Motor neuron (in vitro differentiated cells): ENCODE measurements at regions not wholly inside any gene's neighbourhood (a gene's known extent, or its start where the extent isn't known, plus 50 kb on each side); places are given as distances from the start of the nearest gene placed in this dataset.

Source experiments
- ATAC-seq, 8 experiments: fragments of 200-7000 bp; cut with Tn5 transposase; replicated peaks in 6 of 8; 2 replicates each; pipeline ENCODE4 v1.8.0; 2021; ENCODE audit warnings: mild to moderate bottlenecking in 8 of 8, moderate library complexity in 8 of 8
- H3K27ac ChIP-seq, 2 donors: fragments of 250-450 bp; sonication (Bioruptor Pico); 2 replicates each; pipeline ENCODE4 v1.9.0; 2021; ENCODE audit warnings: antibody characterized with exemption in 2 of 2, mild to moderate bottlenecking in 2 of 2, moderate library complexity in 1 of 2
- H3K4me1 ChIP-seq, 2 donors: fragments of 250-450 bp; sonication (Bioruptor Pico); replicated peaks in 1 of 2; 2 replicates each; pipeline ENCODE4 v1.6.1; 2021; ENCODE audit warnings: antibody characterized with exemption in 2 of 2, mild to moderate bottlenecking in 2 of 2, moderate library complexity in 1 of 2
- H3K4me3 ChIP-seq, 5 donors: fragments of 250-450 bp; sonication (Bioruptor Pico); 2 replicates each; pipeline ENCODE4 v1.9.0; 2021; ENCODE audit warnings: antibody characterized with exemption in 5 of 5, mild to moderate bottlenecking in 5 of 5, moderate library complexity in 4 of 5
- WGBS, 10 experiments: fragments of 450-650 bp; shearing (Covaris generic); methylation state at CpG; one replicate each; pipeline ENCODE4 v1.0.0; 2022; 5-methylcytosine and 5-hydroxymethylcytosine counted together
- in situ Hi-C, 9 experiments: fragments of 400-800 bp; cut with MboI; loops; one replicate each; pipeline ENCODE4 v1.15.0; 2021; ENCODE audit warnings: low sequenced_read_pairs in 9 of 9, low pct_unique_long_range_greater_than_20kb in 2 of 9; ENCODE audit not compliant: unreplicated experiment in 9 of 9

- WGBS, 10 experiments, result 50 to 100% (median 62%) methylated on average over 2 to 3 of the region's 3 CpGs; no CpG with 5 or more reads in 5 of the 10 experiments
Observed at GRCh38 chr4:14076776-14077175, 449.3 kb upstream of the BOD1L1 start.

GRCh38 chr4:14078326-14078725 lies 450.8 kb upstream of the BOD1L1 start:
- no peak overlapping the region for H3K4me3 ChIP-seq
- WGBS, 10 experiments, result 32 to 100% (median 73%) methylated on average over 1 to 3 of the region's 3 CpGs; no CpG with 5 or more reads in 1 of the 10 experiments
- no peak overlapping the region for H3K27ac ChIP-seq
- peaks cover 0 to 1% of the 10 kb centered on the region in 2 donors for H3K4me1 ChIP-seq
- no peak for ATAC-seq
- in situ Hi-C loops, result no loop called here

More at GRCh38 chr4:14076776-14077175, 449.3 kb upstream of the BOD1L1 start:
- no peak for ATAC-seq
- H3K4me1 ChIP-seq, result no peaks in the 10 kb centered on the region
- H3K4me3 ChIP-seq, result no peak overlapping the region
- no peak overlapping the region for H3K27ac ChIP-seq
- in situ Hi-C loops, result no loop called here

GRCh38 chr4:14079601-14080000 lies 452.1 kb upstream of the BOD1L1 start:
- H3K27ac ChIP-seq, result no peak overlapping the region
- no peak overlapping the region for H3K4me3 ChIP-seq
- ATAC-seq, result no peak
- H3K4me1 ChIP-seq, result peaks cover 0 to 3% of the 10 kb centered on the region in 2 donors
- in situ Hi-C loops, result no loop called here
- 40 to 83% (median 64%) methylated on average over 1 of the region's 1 CpG; no CpG with 5 or more reads in 3 of the 10 experiments for WGBS, 10 experiments

GRCh38 chr4:14083150-14083549 lies 455.6 kb upstream of the BOD1L1 start:
- no peak overlapping the region for H3K4me3 ChIP-seq
- H3K4me1 ChIP-seq, result peaks cover 0 to 3% of the 10 kb centered on the region in 2 donors
- H3K27ac ChIP-seq, result no peak overlapping the region
- ATAC-seq, result peak in 5 of 8 experiments; percentile 35 to 57 (median 56)
- in situ Hi-C loops, result no loop called here
- 0 to 67% (median 36%) methylated on average over 1 to 3 of the region's 3 CpGs; no CpG with 5 or more reads in 3 of the 10 experiments for WGBS, 10 experiments

- 0 to 80% (median 50%) methylated on average over 1 to 2 of the region's 2 CpGs; no CpG with 5 or more reads in 3 of the 10 experiments for WGBS, 10 experiments
- no peak overlapping the region for H3K27ac ChIP-seq
- peaks cover 0 to 3% of the 10 kb centered on the region in 2 donors for H3K4me1 ChIP-seq
- H3K4me3 ChIP-seq, result no peak overlapping the region
- in situ Hi-C loops, result no loop called here
- ATAC-seq, result no peak
Observed at GRCh38 chr4:14084598-14084997, 457.1 kb upstream of the BOD1L1 start.

GRCh38 chr4:14087459-14087858 lies 459.9 kb upstream of the BOD1L1 start:
- Histone ChIP-seq H3K4me3 (no peak overlapping the region), H3K27ac (no peak overlapping the region), H3K4me1 (peaks cover 0 to 3% of the 10 kb centered on the region in 2 donors)
- WGBS, 10 experiments, result 6 to 100% (median 86%) methylated on average over 1 to 2 of the region's 2 CpGs
- ATAC-seq, result no peak
- in situ Hi-C loops, result no loop called here

- Histone ChIP-seq H3K4me3 (no peak overlapping the region), H3K4me1 (peaks cover 0 to 3% of the 10 kb centered on the region in 2 donors), H3K27ac (no peak overlapping the region)
- 75 to 100% (median 91%) methylated on average over 1 of the region's 1 CpG; no CpG with 5 or more reads in 3 of the 10 experiments for WGBS, 10 experiments
- in situ Hi-C loops, result no loop called here
- no peak for ATAC-seq
Observed at GRCh38 chr4:14087921-14088320, 460.4 kb upstream of the BOD1L1 start.

GRCh38 chr4:14091531-14091930 lies 464.0 kb upstream of the BOD1L1 start:
- Histone ChIP-seq H3K27ac (no peak overlapping the region), H3K4me3 (no peak overlapping the region), H3K4me1 (no peaks in the 10 kb centered on the region)
- in situ Hi-C loops, result no loop called here
- ATAC-seq, result no peak

GRCh38 chr4:14091966-14092365 lies 464.4 kb upstream of the BOD1L1 start:
- in situ Hi-C loops, result no loop called here
- 0 to 71% (median 40%) methylated on average over 1 to 2 of the region's 2 CpGs; no CpG with 5 or more reads in 3 of the 10 experiments for WGBS, 10 experiments
- no peak for ATAC-seq
- H3K4me1 ChIP-seq, result no peaks in the 10 kb centered on the region
- no peak overlapping the region for H3K27ac ChIP-seq
- no peak overlapping the region for H3K4me3 ChIP-seq

- ATAC-seq, result no peak
- Histone ChIP-seq H3K4me3 (no peak overlapping the region), H3K27ac (no peak overlapping the region), H3K4me1 (no peaks in the 10 kb centered on the region)
- 0 to 100% (median 78%) methylated on average over 1 to 3 of the region's 3 CpGs; no CpG with 5 or more reads in 2 of the 10 experiments for WGBS, 10 experiments
- in situ Hi-C loops, result no loop called here
Observed at GRCh38 chr4:14092741-14093140, 465.2 kb upstream of the BOD1L1 start.

GRCh38 chr4:14095831-14096230 lies 468.3 kb upstream of the BOD1L1 start:
- in situ Hi-C loops, result no loop called here
- ATAC-seq, result no peak
- Histone ChIP-seq H3K4me3 (no peak overlapping the region), H3K4me1 (no peaks in the 10 kb centered on the region), H3K27ac (no peak overlapping the region)
- 25 to 100% (median 100%) methylated on average over 1 of the region's 1 CpG; no CpG with 5 or more reads in 3 of the 10 experiments for WGBS, 10 experiments

GRCh38 chr4:14096396-14096965 lies 469.0 kb upstream of the BOD1L1 start:
- Histone ChIP-seq H3K4me3 (no peak overlapping the region), H3K4me1 (no peaks in the 10 kb centered on the region), H3K27ac (no peak overlapping the region)
- no peak for ATAC-seq
- WGBS, 10 experiments, result 0 to 100% (median 81%) methylated on average over 1 to 4 of the region's 4 CpGs
- in situ Hi-C loops, result no loop called here

- peak in 2 of 8 experiments; percentile 30 to 56 for ATAC-seq
- H3K4me3 ChIP-seq, result no peak overlapping the region
- H3K4me1 ChIP-seq, result peaks cover 0 to 17% of the 10 kb centered on the region in 2 donors
- in situ Hi-C loops, result no loop called here
- WGBS, 10 experiments, result 40 to 90% (median 61%) methylated on average over 1 to 4 of the region's 4 CpGs
- no peak overlapping the region for H3K27ac ChIP-seq
Observed at GRCh38 chr4:14100349-14100748, 472.8 kb upstream of the BOD1L1 start.

- in situ Hi-C loops, result no loop called here
- Histone ChIP-seq H3K4me3 (no peak overlapping the region), H3K4me1 (peaks cover 0 to 4% of the 10 kb centered on the region in 2 donors), H3K27ac (no peak overlapping the region)
- WGBS, 10 experiments, result 20 to 100% (median 70%) methylated on average over 1 to 2 of the region's 2 CpGs; no CpG with 5 or more reads in 1 of the 10 experiments
- peak in 3 of 8 experiments; percentile 83 to 94 (median 89) for ATAC-seq
Observed at GRCh38 chr4:14110407-14110806, 482.9 kb upstream of the BOD1L1 start.
